ENCODE measurements at regions not wholly inside any gene's neighbourhood (a gene's known extent, or its start where the extent isn't known, plus 50 kb on each side); places are given as distances from the start of the nearest gene placed in this dataset.
A peak's percentile ranks its signal among the peaks of the same experiment; 100 is the strongest.
"Not testable (repeated sequence)": the region's sequence is repeated elsewhere in the genome, so short reads cannot be mapped to it uniquely, and the experiment has no call there.

DNA sequence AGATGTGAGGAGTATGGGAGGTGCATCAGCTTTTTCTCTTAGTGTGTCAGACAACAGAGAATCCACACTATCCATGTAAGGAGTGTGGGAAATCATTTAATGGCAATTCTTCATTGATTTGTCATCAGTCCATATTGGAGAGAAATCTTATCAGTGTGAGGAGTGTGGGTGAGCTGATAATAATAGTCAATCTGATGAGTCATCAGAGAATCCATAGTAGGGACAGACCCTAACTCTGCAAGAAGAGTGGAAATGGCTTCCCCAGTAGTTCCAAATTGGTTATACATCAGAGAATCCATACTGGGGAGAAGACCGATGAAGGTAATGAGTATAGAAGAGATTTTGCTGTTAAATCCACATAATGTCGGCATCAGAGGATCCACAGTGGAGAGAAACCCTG, 150.5 kb upstream of the THUMPD2 start:
- no peak for DNase-seq (ENCODE audit: low spot score)

DNA sequence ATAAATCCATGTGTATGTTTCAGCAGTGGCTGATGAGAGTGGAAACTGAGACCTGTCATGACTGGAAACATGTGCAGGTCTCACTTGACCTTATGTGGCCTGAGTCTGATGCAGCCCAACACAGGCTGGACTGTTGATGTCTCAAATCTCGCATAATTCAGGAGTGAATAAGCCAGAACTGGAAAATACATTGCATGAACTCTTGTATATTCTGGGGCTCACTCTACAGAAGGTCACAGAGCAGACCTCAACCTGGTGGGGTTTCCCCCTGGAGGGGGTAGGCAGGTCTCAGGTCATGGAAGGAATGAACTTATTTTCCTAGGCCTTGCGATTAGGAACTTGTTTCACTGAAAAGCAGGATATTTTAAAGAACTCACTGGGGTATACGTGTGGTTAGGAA, 146.3 kb upstream of the THUMPD2 start:
- DNase-seq (ENCODE audit: low spot score): no peak

DNA sequence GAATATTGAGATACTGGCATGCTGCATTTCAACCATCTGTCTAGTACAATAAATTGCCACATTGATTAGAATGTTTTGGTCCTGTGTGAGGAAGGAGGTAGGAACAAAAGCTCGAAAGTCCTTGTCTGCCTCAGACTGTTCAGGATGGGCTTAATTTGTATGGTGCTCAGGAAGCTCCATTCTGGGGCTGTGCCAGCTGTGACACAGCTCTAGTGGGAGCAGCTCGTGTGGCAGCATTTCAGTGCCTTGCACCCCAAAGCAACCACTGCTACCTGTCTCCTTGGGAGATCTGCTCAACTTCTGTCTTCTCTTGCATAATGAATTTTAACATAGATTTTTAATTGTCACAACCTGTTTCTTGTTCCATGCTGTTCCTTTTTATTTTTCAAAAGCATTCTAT, 144.4 kb upstream of the THUMPD2 start:
- no peak for DNase-seq (ENCODE audit: low spot score)

DNA sequence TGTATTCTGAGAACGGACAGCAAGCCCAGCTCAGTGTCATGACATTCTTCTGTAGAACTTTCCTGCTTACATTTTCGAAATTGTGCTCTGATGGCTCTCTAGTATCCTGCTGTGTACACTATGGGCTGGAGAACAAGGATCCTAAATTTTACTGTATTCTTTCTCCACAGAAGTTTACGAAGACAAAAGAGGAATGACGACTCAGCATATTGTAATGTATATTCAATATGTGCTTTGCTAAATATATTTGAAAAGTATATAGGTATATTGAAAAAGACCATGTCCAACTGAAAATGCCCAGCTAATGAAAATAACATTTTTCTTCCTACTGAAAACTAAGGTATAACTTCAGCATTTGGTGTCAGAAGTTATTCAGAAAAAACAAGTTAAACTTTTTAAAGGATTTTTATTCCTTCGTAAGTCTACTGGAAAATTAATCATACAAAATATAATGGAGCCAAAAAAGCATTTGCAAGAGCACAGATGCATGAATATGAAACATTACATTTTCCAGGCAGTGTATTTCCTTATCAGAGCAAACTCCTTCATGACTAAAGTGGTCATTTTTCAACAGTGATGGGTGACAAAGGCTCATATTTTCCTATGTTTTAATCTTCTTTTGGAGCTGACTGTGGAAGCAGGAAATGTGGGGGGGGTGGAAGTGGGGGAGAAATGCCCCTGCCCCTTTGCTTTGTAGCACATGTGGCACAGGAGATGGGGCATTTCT, 143.8 kb upstream of the THUMPD2 start:
- DNase-seq (ENCODE audit: low spot score): no peak

DNA sequence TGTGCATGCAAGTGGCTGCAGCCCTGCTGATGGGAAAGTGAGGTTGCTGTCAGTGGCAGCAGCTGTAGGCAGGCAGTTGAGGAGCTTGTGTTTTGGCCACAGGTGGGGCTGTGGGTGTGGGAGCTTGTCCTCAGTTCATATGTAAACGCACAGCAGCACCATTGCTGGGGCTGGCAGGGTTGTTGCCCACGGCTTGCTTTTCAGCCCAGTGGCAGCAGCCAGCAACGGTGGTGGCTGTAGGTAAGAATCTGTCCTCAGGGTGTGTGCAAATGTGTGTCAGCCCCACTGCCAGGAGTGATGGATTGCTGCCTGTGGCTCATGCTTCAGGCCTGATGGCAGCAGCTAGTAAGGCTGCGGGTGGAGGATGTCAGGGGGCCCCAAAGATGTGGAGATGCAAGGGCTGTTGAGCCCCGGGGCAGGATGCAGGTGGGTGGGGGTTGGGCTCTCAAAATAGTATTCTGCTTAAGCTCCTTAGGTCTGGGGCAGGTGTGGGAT, 141.3 kb upstream of the THUMPD2 start:
- DNase-seq (ENCODE audit: low spot score): no peak

DNA sequence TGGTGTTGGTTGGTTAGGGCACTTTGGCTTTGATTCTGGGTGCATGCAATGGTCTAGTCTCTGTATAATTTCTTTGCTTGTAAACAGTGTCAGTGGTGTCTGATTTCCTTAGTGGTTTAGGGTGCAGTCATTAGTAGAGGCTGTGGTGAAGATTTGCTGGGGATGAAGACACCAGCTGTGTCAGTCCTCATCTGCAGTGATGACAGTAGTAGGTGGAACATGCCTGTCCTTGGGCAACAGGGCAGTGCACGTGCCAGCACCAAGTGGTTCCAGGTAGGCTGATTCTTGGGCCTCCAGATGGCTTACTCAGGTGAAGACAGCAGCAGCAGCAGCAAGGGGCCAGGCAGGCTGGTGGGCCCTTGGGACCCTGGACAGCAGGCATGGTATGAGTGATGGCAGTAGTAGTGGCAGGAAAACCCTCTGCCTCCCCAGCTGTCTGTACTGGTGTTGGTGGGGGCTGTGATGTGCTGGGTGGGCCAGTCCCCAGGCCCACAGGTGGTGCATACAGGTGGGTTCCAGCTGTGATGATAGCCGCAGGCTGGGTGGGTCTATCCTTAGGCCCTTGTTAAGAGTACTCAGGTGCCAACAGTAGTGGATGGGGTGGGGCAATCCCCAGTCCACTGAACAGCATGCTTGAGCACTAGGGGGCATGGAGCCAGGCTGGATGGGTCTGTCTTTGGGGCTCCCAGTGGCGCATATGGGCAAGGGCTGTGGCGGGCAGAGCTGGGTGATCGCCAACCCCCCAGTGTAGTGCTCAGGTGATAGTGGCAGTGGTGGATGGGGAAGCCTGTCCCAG, 140.7 kb upstream of the THUMPD2 start:
- no peak for DNase-seq (ENCODE audit: low spot score)

DNA sequence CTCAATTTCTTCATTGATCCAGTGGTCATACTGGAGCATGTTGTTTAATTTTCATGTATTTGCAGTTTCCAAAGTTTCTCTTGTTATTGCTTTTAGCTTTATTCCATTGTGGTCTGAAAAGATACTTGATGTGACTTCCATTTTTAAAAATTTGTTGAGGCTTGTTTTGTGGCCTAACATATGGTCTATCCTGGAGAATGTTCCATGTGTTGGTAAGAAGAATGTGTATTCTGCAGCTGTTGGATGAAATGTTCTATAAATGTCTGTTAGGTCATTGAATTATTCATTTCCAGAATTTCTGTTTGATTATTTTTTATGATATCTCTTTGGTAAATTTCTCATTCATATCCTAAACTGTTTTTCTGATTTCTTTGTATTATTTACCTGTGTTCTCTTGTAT, 139.8 kb upstream of the THUMPD2 start:
- no peak for DNase-seq (ENCODE audit: low spot score)

DNA sequence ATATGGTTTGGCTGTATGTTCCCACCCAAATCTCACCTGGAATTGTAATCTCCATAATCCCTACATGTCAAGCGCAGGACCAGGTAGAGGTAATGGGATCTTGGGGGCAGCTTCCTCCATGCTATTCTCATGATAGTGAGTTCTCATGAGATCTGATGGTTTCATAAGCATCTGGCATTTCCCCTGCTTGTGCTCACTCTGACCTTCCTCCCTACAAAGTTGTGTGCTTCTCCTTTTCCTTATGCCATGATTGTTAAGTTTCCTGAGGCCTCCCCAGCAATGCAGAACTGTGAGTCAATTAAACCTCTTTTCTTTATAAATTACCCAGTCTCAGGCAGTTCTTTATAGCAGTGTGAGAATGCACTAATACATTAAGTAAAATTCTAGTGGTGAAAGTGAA, 138.3 kb upstream of the THUMPD2 start:
- not testable (repeated sequence) for DNase-seq (ENCODE audit: low spot score)

DNA sequence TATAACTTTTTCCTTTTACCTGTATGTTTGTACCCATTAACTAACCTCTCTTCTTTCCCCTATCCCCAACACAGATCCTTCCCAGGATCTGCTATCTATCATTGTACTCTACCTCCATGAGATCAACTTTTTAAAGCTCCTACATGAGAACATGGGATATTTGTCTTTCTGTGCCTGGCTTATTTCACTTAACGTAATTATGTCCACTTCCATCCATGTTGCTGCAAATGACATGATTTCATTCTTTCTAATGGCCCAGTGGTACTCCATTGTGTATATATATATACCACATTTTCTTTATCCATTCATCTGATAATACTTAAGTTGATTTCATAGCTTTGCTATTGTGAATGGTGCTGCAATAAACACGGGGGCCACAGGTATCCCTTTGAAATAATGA, 135.9 kb upstream of the THUMPD2 start:
- no peak for DNase-seq (ENCODE audit: low spot score)

DNA sequence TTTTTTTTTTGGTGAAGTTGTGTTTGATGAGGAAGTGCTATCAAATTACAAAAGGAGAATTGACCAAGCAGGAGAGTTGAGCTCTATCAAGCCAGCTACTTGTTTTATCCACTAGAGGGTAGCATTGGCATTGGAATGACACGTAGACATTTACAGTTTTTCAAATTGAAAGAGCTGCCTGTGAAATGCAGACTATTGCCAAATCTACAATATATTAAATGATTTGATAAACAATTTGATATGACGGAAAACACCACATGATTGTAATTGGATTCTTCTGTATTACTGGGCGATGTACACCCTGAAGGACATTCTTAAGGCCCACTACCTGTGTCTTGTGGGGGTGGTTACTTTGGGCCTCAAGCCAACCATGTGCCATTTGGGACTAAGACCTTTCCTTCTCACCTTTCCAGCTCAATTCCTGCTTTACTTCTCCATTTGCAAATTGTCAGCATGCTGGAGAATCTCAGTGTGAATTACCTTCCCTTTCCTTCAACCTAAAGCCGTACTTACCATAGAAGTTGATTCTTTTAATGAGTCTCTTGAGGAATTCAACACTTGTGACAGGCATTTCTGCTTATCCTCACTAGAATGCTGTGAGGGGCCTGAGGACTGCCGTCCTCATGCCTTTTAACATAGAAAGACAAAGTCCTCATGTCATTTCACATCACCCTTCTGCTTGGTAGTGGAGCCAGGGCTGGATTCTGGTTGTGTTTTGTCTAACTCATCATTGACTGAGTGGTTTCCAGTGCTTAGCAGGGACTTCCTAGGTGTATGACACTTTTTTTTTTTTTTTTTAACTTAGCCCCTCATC, 134.8 kb upstream of the THUMPD2 start:
- DNase-seq (ENCODE audit: low spot score): peak; percentile 68

DNA sequence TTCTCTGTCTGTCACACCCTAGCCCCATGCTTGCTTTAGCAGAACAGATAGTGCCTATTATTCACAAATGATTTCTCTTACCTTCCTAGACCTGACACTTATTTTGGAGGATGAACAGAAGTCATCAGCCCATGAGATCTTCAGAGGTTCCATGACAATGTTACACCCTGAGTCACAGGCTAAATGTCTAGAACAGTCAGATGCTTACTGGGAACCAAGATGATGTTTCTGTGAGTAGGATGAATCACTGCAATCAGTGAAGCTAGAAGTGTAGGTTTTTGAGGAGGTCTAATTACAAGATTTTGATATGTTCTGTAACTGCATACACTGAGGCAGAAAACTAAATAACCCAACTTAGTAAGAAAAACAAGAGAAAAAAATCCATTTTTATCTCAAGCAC, 123.0 kb upstream of the THUMPD2 start:
- peak; percentile 40 for DNase-seq (ENCODE audit: low spot score)

DNA sequence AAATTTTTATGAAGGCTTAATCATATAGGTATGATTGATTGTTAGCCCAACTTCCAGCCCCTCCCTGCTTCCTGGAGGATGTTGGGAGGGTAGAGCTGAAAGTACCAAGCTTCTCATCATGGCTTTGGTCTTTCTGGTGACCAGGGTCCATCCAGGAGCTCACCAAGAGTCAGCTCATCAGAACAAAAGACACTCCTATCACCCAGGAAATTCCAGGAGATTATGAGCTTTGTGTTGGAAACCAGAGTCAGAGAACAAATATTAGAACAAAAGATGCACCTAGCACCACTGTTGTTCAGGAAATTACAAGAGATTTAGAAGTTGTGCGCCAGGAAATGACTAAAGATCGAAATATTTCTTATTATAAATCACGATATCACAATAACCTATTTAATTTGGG, 119.9 kb upstream of the THUMPD2 start:
- DNase-seq (ENCODE audit: low spot score): no peak

DNA sequence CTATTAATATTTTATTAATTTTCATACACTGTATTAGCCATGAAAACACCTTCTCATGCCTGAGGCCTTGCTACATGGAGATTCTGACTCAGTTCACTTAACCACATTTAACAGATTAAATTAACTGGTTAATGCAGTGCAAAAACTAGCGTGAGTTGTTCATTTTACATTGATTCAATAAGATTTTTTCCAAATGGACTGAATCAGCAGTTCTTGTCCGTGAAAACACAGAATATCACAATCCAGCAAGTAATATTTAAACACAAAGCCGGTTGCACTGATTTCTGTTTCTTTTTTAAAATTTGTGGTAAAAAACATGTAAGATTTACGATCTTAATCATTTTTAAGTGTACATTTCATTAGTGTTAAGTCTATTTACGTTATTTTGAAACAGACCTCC, 118.2 kb upstream of the THUMPD2 start:
- DNase-seq (ENCODE audit: low spot score): no peak

DNA sequence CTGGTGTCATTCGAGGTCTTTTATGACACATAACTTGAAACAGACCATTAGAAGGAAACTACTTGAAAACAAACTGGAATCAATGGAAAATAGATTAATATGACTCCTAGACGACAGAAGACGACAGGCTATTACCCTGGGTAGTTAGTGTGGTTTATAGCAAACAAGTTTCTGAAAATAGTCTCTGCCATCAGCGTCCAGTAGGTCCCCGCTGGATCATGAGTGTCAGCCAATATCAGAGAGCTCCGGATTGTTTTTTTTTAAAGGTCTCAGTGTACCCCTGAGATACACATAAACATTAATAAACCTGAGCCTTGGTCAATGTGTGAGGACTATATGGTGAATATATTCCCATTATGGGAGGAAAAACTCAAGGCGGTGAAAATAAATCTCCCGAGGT, 115.0 kb upstream of the THUMPD2 start:
- DNase-seq (ENCODE audit: low spot score): no peak

DNA sequence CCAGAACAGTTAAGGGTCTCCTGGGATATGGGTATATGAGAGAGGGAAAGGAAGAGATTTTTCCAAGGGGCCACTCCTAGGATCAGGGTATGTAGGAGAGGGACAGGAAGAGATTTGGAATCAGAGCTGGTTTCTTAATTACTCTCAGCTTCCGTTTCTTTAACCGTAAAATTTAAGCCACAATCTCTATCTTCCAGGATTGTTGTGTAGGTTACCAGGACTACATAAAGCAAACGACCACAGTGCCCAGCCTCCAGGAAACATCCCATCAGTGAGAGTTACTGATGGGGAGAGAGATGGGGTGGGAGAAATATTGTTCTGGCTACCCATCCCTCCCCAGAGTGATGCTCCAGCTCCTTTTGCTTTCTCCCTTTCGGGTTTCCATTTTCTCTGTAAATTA, 114.6 kb upstream of the THUMPD2 start:
- DNase-seq (ENCODE audit: low spot score): no peak

DNA sequence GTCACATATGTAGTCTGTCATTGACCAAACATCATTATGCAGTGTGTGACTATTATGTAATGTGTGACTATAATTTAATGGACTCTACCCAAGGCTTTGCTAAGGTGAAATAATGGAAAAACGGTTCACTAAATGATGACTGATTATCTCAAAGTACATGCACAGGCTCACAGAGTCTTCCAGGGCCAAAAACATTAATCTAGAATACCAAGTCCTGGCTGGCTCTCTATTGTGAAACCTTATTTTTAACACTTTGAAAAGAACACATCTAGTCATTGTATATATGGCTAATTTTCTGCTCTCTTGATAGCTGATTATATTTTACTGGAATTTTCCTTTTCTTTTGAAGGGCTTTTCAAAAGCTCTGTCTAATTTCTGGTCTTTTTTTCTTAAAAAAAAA, 102.9 kb upstream of the THUMPD2 start:
- DNase-seq (ENCODE audit: low spot score): no peak

DNA sequence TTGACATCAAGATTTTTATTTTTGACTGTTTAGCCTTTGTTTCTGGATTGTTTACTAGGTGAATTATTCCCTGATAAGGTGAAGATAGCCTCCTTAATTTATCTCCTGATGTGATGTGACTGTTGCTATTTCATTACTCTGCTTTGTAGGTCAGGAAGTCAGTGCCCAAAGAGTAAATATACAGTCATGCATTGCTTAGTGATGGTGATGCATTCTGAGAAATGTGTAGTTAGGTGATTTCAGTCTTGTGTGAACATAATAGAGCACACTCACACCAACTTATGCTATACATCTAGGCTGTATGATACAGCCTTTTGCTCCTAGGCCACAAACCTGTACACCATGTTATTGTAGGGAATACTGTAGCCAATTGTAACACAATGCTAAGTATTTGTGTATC, 102.4 kb upstream of the THUMPD2 start:
- no peak for DNase-seq (ENCODE audit: low spot score)

DNA sequence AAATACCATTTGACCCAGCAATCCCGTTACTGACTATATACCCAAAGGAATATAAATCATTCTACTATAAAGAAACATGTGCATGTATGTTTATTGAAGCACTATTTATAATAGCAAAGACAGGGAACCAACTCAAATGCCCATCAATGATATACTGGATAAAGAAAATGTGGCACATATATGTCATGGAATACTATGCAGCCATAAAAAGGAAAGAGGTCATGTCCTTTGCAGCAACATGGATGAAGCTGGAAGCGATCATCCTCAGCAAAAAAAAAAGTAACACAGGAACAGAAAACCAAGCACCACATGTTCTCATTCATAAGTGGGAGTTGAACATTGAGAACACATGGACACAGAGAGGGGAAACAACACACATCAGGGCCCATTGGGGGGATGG, 99.9 kb upstream of the THUMPD2 start:
- DNase-seq (ENCODE audit: low spot score): not testable (repeated sequence)

DNA sequence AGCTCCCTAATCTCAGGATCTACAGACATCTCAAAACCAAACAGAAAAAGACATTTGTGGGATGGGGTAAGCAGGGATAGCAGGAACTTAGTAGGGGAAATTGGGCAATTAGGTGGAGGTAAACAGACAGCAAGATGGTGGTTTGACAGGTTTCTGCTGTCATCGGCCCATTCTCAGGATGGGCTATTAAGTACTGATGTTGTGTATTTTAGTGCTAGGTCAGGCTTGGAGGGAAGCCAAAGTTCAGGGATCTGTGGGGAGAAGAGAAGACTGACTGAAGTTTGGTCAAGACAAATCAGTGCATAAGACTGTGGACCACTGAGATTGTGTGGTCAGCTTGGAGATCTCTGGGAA, 96.8 kb upstream of the THUMPD2 start:
- DNase-seq (ENCODE audit: low spot score): no peak

DNA sequence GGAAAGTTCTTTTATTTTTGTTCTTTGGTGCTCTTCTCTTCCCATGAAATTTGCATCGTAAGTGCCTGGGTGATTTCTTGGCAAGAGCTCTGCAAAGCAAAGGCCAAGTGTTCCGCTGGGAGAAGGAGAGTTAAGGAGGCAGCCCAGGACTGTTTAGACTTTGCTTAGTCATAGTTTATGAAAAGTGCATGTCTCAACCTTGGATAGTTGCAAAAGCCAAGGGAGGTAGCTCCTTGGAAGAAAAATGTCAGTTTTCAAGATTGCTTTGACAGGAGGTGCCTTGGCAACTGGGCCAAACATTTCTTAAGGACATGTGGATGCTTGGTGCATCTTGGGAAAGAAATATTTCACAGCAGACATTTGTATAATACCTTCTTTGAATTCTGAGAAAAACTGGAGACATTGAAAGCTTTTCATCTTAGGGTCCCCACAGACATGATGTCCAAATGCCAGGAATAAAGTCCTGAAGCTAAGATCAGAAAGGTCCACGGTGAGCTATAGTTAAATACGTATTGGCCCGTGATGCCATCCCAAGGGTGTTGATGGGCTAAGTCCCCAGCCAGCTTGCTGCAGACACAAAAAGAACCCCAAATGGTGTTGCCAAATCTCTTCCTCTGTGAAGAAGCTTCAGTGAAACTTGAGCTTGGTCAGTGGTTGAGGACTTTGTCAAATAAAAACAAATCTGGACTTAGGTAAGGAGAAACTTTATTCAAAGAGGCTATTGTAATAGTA, 96.3 kb upstream of the THUMPD2 start:
- DNase-seq (ENCODE audit: low spot score): peak; percentile 66

DNA sequence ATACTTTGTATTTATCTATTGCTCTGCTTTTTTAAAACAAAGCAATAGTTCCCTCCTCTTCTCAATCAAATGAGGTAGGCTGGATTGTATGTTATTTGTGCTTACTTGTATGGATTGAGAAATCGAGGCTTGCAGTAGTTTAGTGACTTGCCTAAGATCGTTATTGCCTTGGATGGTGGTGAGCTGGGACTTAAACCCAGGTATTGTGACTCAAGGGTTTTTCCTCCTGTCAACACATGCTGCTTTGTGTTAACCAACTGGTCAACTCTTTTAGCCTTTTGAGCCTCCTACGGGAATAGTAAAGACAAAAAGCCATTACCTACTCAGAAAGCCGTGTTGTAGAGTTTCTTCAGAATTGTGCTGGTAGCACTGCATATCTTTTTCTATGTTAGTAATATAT, 95.2 kb upstream of the THUMPD2 start:
- no peak for DNase-seq (ENCODE audit: low spot score)

DNA sequence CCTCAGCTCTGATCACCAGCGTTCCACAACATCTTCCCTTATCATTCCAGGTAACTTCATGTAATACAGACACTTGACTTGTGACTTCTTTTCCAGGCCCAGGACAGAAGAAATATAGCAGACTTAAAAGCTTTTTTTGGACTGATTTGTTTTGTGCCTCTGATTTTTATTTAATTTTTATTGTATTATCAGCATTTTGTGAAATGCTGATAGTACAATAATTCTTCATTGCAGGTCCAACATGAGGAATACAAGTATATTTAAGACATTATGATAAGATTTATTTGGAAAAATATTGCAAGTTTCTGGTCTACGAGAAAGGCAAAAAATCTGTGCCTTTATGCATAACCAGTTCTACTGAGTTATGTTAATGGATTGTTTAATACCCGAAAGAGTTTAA, 94.5 kb upstream of the THUMPD2 start:
- no peak for DNase-seq (ENCODE audit: low spot score)

Measured in AG20443 (cell line).